ENCODE measurements at regions not wholly inside any gene's neighbourhood (a gene's known extent, or its start where the extent isn't known, plus 50 kb on each side); places are given as distances from the start of the nearest gene placed in this dataset.

DNA sequence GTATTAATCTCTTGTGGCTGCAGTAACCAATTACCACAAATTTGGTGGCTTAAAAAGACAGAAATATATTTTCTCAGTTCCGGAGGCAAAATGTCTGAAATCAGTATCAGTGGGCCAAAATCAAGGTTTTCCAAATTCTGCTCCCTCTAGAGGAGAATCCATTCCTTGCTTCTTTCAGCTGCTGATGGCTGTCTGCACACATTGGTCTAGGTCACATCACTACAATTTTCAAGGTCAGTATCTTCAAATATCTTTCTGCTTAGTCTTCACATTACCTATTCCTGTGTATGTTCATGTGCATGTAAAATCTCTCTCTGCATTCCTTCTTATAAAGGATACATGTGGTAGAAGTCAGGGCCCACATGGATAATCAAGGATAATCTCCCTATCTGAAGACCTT lies 999.4 kb downstream of the KCNT2 start:
- BruUV-seq (replicated peaks): no TSS peak
- no peaks in the 10 kb centered on the region for H4K20me1 ChIP-seq (ENCODE audit: insufficient read depth, low read length)
- no peaks in the 10 kb centered on the region for H3K79me2 ChIP-seq (ENCODE audit: insufficient read depth, low read depth, low read length)
- CTCF ChIA-PET (ENCODE audit: unreplicated experiment): no interaction called here
- no peak overlapping the region for H3K27ac ChIP-seq (ENCODE audit: low read depth, low read length, poor library complexity, severe bottlenecking)
- no peak for DNase-seq (ENCODE audit: low spot score)
- H3K4me3 ChIP-seq (ENCODE audit: low read depth, low read length, poor library complexity, severe bottlenecking): no peak overlapping the region
- no peak; the same call in 1 of the 2 replicates for TF ChIP-seq CTCF (conservative IDR thresholded peaks at IDR 0.05; ENCODE audit: low read length)
- TF ChIP-seq EZH2phosphoT487 (IDR thresholded peaks at IDR 0.05; ENCODE audit: borderline replicate concordance, low read depth, low read length): no peak
- no peak overlapping the region for H2AFZ ChIP-seq (ENCODE audit: low read length)
- no peaks in the 10 kb centered on the region for H3K9me2 ChIP-seq (ENCODE audit: insufficient read depth, low read length)
- H3K4me1 ChIP-seq (ENCODE audit: insufficient read depth, low read length, poor library complexity, severe bottlenecking): no peaks in the 10 kb centered on the region
- POLR2A ChIA-PET: interaction anchor here (0.6 to 0.7 kb wide), 4 partner anchors 16 to 1541 kb away, joined by 3 to 5 read pairs (median 4); no protein-coding TSS in a partner anchor
- no peaks in the 10 kb centered on the region for H3K9me3 ChIP-seq (ENCODE audit: low read length)
- intact Hi-C loops (cut with micrococcal nuclease; ENCODE audit: unreplicated experiment): no loop called here
- no peaks in the 10 kb centered on the region for H3K36me3 ChIP-seq (ENCODE audit: insufficient read depth, low read length)
- no peak overlapping the region for H3K4me2 ChIP-seq (ENCODE audit: low read length)

DNA sequence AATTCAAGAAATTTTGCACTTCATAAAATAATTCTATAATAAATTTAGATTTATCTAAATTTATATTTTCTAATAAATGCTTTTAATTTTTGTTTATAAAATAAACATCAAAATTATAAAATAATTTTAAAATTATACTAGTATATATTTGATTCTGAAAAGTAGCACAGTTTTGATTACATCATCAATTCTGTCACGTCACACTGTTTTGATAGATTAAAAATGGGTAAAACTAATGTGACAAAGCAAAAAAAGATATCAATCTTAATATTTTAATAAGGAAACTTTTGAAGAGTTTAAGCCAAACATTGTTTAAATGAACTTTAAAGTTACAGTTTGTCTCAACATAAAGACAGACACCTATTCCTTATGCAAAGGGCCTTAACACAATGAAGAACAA lies 1001.8 kb downstream of the KCNT2 start:
- POLR2A ChIA-PET: no interaction called here
- no peak overlapping the region for H3K27ac ChIP-seq (ENCODE audit: low read depth, low read length, poor library complexity, severe bottlenecking)
- no peak overlapping the region for H2AFZ ChIP-seq (ENCODE audit: low read length)
- DNase-seq (ENCODE audit: low spot score): no peak
- CTCF ChIA-PET (ENCODE audit: unreplicated experiment): no interaction called here
- H3K4me1 ChIP-seq (ENCODE audit: insufficient read depth, low read length, poor library complexity, severe bottlenecking): no peaks in the 10 kb centered on the region
- H3K9me2 ChIP-seq (ENCODE audit: insufficient read depth, low read length): no peaks in the 10 kb centered on the region
- no peaks in the 10 kb centered on the region for H3K9me3 ChIP-seq (ENCODE audit: low read length)
- no peaks in the 10 kb centered on the region for H3K36me3 ChIP-seq (ENCODE audit: insufficient read depth, low read length)
- no peaks in the 10 kb centered on the region for H4K20me1 ChIP-seq (ENCODE audit: insufficient read depth, low read length)
- H3K4me3 ChIP-seq (ENCODE audit: low read depth, low read length, poor library complexity, severe bottlenecking): no peak overlapping the region
- no peak overlapping the region for H3K4me2 ChIP-seq (ENCODE audit: low read length)
- no peaks in the 10 kb centered on the region for H3K79me2 ChIP-seq (ENCODE audit: insufficient read depth, low read depth, low read length)
- BruUV-seq (replicated peaks): no TSS peak
- intact Hi-C loops (cut with micrococcal nuclease; ENCODE audit: unreplicated experiment): no loop called here
- TF ChIP-seq EZH2phosphoT487 (IDR thresholded peaks at IDR 0.05; ENCODE audit: borderline replicate concordance, low read depth, low read length): no peak
- no peak for TF ChIP-seq CTCF (conservative IDR thresholded peaks at IDR 0.05; ENCODE audit: low read length)

GRCh38 chr1:195604287-195604686 lies 1004.0 kb downstream of the KCNT2 start:
- Histone ChIP-seq H3K4me2 (ENCODE audit: low read length) (no peak overlapping the region), H3K9me2 (ENCODE audit: insufficient read depth, low read length) (no peaks in the 10 kb centered on the region), H3K4me3 (ENCODE audit: low read depth, low read length, poor library complexity, severe bottlenecking) (no peak overlapping the region), H3K79me2 (ENCODE audit: insufficient read depth, low read depth, low read length) (no peaks in the 10 kb centered on the region), H3K4me1 (ENCODE audit: insufficient read depth, low read length, poor library complexity, severe bottlenecking) (no peaks in the 10 kb centered on the region), H4K20me1 (ENCODE audit: insufficient read depth, low read length) (no peaks in the 10 kb centered on the region), H3K27ac (ENCODE audit: low read depth, low read length, poor library complexity, severe bottlenecking) (no peak overlapping the region), H3K9me3 (ENCODE audit: low read length) (no peaks in the 10 kb centered on the region), H2AFZ (ENCODE audit: low read length) (no peak overlapping the region), H3K36me3 (ENCODE audit: insufficient read depth, low read length) (no peaks in the 10 kb centered on the region)
- ChIA-PET CTCF (ENCODE audit: unreplicated experiment) (no interaction called here), POLR2A (no interaction called here)
- DNase-seq (ENCODE audit: low spot score): no peak
- BruUV-seq (replicated peaks): no TSS peak
- TF ChIP-seq EZH2phosphoT487 (IDR thresholded peaks at IDR 0.05; ENCODE audit: borderline replicate concordance, low read depth, low read length) (no peak), CTCF (conservative IDR thresholded peaks at IDR 0.05; ENCODE audit: low read length) (no peak)
- intact Hi-C loops (cut with micrococcal nuclease; ENCODE audit: unreplicated experiment): no loop called here
